ENCODE measurements at regions not wholly inside any gene's neighbourhood (a gene's known extent, or its start where the extent isn't known, plus 50 kb on each side); places are given as distances from the start of the nearest gene placed in this dataset.

GRCh38 chr13:90360785-90361184, 986.7 kb upstream of the MIR17HG start:
- no peaks in the 10 kb centered on the region for H3K4me1 ChIP-seq (ENCODE audit: insufficient read depth)
- H3K36me3 ChIP-seq = no peaks in the 10 kb centered on the region
- no peak overlapping the region for H3K4me3 ChIP-seq
- TF ChIP-seq EP300 (IDR thresholded peaks at IDR 0.05) (no peak), POLR2A (IDR thresholded peaks at IDR 0.05) (no peak)
- no peak overlapping the region for H3K27ac ChIP-seq
- no peak for DNase-seq
- no peaks in the 10 kb centered on the region for H3K9me3 ChIP-seq
- 81 to 93% (median 85%) methylated on average over 1 of the region's 1 CpG for whole genome bisulfite sequencing, 3 donors
- intact Hi-C loops (cut with DNase I) = no loop called here
- H3K27me3 ChIP-seq = no peaks in the 10 kb centered on the region

GRCh38 chr13:90362707-90363106, 984.8 kb upstream of the MIR17HG start:
- DNase-seq = no peak
- Histone ChIP-seq H3K27ac (no peak overlapping the region), H3K27me3 (no peaks in the 10 kb centered on the region), H3K4me1 (ENCODE audit: insufficient read depth) (no peaks in the 10 kb centered on the region), H3K36me3 (no peaks in the 10 kb centered on the region), H3K9me3 (no peaks in the 10 kb centered on the region), H3K4me3 (no peak overlapping the region)
- intact Hi-C loops (cut with DNase I) = no loop called here
- TF ChIP-seq POLR2A (IDR thresholded peaks at IDR 0.05) (no peak), EP300 (IDR thresholded peaks at IDR 0.05) (no peak), CTCF (IDR thresholded peaks at IDR 0.05) (no peak)
- WGBS, 3 donors = 45 to 56% (median 53%) methylated on average over 1 of the region's 1 CpG

GRCh38 chr13:90365130-90365529, 982.4 kb upstream of the MIR17HG start:
- Histone ChIP-seq H3K36me3 (no peaks in the 10 kb centered on the region), H3K27me3 (no peaks in the 10 kb centered on the region), H3K9me3 (no peaks in the 10 kb centered on the region), H3K4me1 (ENCODE audit: insufficient read depth) (no peaks in the 10 kb centered on the region), H3K4me3 (no peak overlapping the region), H3K27ac (no peak overlapping the region)
- WGBS, 3 donors = 30 to 63% (median 53%) methylated on average over 1 of the region's 1 CpG
- TF ChIP-seq EP300 (IDR thresholded peaks at IDR 0.05) = no peak
- TF ChIP-seq POLR2A (IDR thresholded peaks at IDR 0.05) = no peak
- TF ChIP-seq CTCF (IDR thresholded peaks at IDR 0.05) = no peak
- intact Hi-C loops (cut with DNase I) = no loop called here
- DNase-seq = no peak

- intact Hi-C loops (cut with DNase I) = loop anchor here in 1 of 4 donors (5.0 kb wide), 1 partner anchor 242 kb away; no protein-coding TSS in a partner anchor
- no peak for TF ChIP-seq CTCF (IDR thresholded peaks at IDR 0.05)
- no peak for TF ChIP-seq EP300 (IDR thresholded peaks at IDR 0.05)
Observed at GRCh38 chr13:90374168-90374567, 973.3 kb upstream of the MIR17HG start.

GRCh38 chr13:90375851-90376250, 971.6 kb upstream of the MIR17HG start:
- no peak for TF ChIP-seq EP300 (IDR thresholded peaks at IDR 0.05)
- TF ChIP-seq CTCF (IDR thresholded peaks at IDR 0.05) = no peak
- no peak for TF ChIP-seq POLR2A (IDR thresholded peaks at IDR 0.05)
- Histone ChIP-seq H3K36me3 (no peaks in the 10 kb centered on the region), H3K4me1 (ENCODE audit: insufficient read depth) (no peaks in the 10 kb centered on the region), H3K27ac (no peak overlapping the region), H3K9me3 (no peaks in the 10 kb centered on the region), H3K27me3 (peaks cover 3% of the 10 kb centered on the region), H3K4me3 (no peak overlapping the region)
- intact Hi-C loops (cut with DNase I) = no loop called here
- no peak for DNase-seq
- WGBS, 3 donors = 81 to 83% (median 82%) methylated on average over 4 of the region's 4 CpGs

More at GRCh38 chr13:90374168-90374567, 973.3 kb upstream of the MIR17HG start:
- Histone ChIP-seq H3K27me3 (peaks cover 3% of the 10 kb centered on the region), H3K36me3 (no peaks in the 10 kb centered on the region), H3K9me3 (no peaks in the 10 kb centered on the region), H3K4me3 (no peak overlapping the region), H3K4me1 (ENCODE audit: insufficient read depth) (no peaks in the 10 kb centered on the region), H3K27ac (no peak overlapping the region)
- no peak for DNase-seq

Data from ovary (tissue), 7 donors.